DMS153 treated with DMSO at 0.1 percent for 48 hours (cell line): ENCODE measurements at regions not wholly inside any gene's neighbourhood (a gene's known extent, or its start where the extent isn't known, plus 50 kb on each side); places are given as distances from the start of the nearest gene placed in this dataset.
"Not testable (repeated sequence)": the region's sequence is repeated elsewhere in the genome, so short reads cannot be mapped to it uniquely, and the experiment has no call there.

Experiments
- DNase-seq: peaks from one replicate; lab custom pipeline; 2025; ENCODE audit not compliant: unreplicated experiment; lab: John Stamatoyannopoulos, UW

DNA sequence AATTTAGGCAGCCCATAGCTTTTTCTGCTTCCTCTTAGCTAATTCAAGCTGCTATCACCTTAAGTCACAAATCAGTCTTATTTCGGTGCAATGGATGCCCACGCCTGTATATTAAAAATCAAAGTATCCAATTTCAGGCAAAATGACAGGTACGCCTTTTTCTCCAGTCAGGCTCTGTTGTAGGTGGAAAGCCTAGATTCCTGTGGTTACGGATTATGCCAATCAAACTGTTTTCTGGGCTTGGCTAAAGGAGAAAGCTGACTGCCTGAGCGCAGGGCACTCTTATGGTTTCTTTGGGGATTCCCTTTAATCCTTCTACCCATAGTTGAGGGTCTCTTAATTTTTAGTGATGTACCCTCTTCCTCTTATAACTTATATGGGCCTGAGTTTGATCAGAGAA, 550.5 kb downstream of the PDHA2 start:
- DNase-seq, result no peak

DNA sequence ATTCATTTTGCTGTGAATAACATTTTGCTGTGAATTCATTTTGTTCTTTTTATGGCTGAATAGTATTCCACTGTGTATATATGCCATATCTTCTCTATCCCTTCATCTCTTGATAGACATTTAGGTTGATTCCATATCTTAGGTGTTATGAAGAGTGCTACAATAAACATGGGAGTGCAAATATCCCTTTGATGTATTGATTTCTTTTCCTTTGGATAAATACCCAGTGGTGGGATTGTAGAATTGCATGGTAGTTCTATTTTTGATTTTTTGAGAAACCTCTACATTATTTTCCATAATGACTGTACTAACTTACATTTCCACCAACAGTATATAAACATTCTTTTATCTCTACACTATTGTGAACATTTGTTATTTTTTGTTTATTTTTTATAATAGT, 555.9 kb downstream of the PDHA2 start:
- DNase-seq, result no peak

DNA sequence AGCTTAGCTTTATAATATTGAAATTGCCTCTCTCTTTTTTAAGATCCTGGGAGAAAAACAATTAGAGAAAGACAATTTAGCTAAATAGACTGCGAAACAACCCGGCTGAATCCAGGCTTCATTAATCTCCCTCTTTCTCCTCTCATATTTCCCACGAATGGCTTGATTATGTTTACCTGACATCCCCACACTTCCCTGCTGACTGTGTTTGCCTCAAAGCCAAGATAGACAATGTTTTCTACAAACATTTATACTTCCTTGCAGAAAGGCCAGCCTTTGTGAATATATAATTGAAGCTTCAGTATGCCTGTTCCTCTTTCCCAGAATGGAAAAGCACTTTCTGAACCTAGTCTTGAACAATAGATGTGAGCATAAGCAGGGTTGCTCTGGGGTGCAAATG, 566.8 kb downstream of the PDHA2 start:
- peak; percentile 55 for DNase-seq

DNA sequence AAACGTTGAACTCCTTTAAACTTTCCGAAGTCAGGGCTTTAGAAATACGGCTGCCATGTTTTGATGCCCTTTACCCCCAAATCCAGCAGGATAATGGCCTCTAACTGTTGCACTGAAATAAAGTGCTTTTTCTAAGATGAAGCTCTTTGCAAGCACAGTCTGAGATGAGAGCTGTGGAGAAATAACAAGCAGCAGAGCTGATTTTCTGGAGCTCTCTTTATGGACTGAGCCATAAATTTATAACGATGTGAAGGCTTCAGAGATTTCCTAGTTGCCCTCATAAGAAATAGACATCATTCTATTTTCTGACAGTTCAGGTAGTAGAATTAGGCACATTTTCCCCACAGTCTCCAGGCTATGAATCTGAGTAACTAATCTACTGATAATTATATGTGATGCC, 567.3 kb downstream of the PDHA2 start:
- no peak for DNase-seq

DNA sequence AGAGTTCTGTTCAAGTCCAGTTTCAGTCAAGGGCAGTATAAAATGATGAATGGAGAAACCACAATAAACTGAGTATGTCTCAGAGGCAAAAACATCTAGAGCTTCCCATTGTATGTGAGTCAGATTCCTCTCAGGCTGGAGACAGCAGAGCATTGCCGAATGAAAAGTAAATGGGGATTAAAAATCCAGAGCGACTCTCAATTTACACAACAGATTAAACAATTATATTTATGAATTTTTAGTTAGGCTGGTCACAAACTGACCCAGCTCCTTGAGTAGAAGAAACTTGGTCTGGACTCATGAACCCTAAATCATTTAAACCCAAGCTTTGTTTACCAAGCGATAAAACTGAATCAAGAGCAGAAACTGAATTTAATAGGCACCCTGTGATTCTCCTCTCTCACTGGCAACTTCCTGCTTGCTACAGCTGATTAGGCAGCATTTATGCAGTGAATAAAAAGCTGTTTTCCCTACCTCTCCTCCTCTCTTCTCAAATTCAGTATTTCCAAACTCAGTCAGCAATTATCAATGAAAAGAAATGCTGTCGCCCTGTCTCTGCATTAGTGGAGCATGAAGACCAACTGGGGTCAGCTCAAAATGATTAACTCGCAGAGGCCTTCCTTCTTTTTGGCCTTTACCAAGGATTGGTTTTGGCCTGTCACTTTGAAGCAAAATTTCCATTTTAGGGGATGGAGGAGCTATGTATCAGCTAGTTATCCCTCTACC, 568.0 kb downstream of the PDHA2 start:
- peak; percentile 83 for DNase-seq

DNA sequence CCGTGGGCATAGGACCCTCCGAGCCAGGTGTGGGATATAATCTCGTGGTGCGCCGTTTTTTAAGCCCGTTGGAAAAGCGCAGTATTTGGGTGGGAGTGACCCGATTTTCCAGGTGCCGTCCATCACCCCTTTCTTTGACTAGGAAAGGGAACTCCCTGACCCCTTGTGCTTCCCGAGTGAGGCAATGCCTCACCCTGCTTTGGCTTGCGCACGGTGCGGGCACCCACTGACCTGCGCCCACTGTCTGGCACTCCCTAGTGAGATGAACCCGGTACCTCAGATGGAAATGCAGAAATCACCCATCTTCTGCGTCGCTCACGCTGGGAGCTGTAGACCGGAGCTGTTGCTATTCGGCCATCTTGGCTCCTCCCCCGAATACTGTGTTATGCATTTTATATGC, 575.0 kb downstream of the PDHA2 start:
- not testable (repeated sequence) for DNase-seq

DNA sequence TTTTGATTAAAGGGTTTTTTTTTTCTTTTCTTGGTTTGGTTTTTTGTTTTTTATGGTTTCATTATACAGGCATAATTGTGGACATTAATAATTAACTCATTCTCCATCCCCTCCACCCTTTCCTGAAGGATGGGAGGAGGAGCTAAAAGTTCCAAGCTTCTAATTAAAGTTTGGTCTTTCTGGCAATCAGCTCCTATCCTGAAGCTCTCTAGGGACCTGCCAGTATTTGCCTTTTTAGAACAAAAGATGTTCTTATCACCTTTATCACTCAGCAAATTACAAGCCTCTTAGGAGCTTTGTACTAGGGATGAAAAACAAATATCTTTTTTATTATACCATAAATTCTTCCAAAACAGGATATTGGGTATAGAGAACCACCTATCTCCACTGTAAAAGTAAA, 589.8 kb downstream of the PDHA2 start:
- no peak for DNase-seq

DNA sequence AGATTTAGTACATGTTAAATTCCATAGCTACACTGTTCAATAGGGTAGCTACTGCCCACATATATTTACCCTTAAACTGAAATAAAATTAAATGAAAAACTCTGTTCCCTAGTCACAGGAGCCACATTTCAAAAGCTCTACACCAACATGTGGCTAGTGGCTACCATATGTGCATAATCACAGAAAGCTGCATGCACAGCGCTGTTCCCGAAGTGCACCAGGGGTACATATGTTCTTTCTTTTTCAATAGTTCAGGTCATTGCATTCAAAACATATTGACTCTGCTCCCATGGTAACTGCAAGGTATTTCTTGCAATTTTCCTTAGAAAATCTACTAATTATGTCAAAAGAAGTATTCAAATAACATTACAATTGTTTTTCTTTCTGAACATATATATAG, 591.2 kb downstream of the PDHA2 start:
- DNase-seq, result no peak

DNA sequence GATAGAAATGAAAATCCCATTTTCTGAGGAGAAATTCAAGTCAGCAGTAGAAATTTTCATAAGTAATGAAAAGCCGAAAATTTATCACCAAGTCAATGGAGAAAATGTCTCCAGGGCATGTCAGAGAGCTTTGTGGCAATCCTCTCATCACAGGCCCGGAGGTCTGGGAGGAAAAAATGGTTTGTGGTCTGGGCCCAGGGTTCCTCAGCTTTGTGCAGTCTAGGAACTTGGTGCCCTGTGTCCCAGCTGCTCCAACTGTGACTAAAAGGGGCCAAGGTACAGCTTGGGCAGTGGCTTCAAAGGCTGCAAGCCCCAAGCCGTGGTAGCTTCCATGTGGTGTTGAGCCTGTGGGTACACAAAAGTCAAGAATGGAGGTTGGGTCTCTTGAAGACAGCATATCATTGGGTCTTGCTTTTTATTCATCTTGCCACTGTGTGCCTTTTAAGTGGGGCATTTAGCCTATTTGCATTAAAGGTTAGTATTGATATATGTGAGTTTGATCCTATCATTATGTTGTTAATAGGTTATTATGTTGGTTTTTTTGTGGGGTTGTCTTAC, 608.5 kb downstream of the PDHA2 start:
- DNase-seq, result no peak

DNA sequence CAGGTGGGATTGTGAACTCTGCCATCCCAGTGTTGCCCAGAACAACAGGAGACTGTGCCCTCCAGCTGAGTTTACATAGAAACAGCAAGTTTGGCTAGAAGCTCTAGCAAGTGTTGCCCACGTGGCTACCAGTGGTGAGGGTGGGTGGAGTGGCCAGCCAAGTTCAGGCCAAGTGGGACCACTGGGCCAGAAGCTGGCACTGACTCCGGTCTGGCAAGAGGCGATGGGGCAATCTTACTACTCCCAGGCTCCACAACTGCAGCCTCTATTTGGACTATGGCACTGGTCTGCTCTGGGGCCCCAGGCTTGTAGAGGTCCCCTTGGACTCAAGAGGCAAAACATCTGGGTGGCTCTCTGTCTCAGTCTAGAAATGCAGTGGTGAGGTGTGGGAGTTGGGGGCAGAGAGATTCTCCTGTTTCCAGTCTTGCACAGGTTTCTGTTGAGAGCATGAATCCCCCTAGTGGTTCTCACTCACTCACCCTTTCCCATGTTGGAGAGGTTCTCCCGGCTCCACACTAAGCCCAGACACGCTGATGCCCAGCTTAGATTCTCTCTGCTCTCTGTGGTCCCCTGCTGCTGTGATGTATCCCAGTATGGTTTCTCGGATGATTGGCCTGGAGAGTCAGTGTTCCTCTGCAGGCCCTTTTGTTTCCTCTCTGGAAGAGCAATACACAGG, 615.3 kb downstream of the PDHA2 start:
- no peak for DNase-seq

DNA sequence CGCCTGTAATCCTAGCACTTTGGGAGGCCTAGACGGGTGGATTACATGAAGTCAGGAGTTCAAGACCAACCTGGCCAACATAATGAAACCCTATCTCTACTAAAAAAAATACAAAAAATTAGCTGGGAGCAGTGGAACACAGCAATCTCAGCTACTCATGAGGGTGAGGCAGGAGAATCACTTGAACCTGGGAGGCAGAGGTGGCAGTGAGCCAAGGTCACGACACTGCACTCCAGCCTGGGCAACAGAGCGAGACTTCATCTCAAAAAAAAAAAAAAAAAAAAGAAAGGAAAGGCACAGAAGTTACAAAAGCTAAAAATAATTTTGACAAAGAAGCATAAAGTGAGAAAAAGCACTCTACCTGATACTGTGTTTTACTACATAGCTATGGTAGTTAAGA, 618.1 kb downstream of the PDHA2 start:
- not testable (repeated sequence) for DNase-seq

DNA sequence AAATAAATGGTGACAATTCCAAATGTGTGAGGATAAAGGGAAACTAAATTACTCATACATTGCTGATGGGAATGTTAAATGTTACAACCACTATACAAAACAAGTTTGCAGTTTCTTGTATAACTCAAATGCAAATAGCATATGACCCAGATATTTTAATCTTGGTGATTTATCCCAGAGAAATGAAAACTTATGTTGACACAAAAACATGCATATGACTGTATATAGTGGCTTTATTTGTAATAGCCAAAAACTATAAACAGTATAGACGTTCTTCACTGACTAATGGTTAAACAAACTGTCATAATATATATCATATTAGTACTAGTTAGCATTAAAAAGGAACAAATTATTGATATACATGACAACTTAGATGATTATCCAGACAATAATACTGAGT, 619.2 kb downstream of the PDHA2 start:
- no peak for DNase-seq

DNA sequence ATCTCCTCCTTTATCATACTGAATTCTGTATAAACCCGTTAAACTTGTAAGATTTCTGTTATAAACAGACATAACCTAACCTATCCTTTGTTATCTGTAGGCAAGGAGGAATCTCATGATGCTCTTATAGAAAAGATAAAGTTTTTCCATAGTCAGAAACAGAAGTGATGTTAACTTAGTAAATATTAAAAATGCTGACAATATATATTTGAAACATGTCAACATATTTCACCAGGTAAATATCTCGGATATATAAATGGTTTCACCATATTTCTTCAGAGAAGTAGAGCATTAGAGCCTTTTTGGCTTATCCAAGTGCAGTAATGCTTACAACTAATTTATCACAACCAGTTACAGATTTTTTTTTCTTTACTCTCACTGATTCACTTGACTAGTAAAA, 625.9 kb downstream of the PDHA2 start:
- no peak for DNase-seq

DNA sequence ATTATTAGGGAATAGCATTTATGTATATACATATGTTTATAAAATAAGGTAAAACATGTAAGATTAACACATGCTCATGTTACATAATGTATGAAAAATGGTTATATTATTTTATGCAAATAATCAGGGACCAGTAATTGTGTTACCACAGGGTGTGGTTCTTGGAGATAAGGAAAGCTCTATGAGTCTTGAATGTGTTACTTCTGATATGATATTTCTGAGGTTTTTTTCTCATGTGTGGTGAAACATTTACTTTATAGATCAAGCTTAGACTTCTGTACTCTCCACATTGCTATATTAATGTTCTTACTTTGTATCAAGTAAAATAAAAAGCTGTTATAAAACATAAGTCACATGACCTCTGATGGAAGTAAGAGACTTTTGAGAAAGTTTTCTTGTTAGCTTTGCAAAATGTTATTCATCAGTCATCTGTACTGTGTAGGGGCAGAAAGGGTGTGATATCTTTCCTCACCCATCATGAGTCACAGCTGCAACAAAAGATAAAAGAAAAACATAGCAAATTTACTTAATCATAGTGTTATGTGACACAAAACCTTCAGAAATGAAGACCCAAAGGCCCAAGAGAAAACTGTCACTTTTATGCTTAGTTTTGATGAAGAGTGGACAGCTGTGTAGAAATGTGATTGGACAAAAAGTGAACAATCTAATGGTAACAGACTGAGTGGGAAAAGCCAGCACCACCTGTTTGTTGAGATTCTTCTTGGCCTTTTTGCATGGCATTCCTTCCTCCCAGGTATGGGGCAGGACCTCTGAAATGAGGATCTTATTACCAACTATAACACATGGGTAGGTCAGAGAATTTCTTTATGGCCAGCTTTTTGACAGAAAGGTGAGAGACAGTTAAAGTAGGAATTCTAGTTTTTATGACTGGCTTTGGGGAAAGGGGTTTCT, 632.3 kb downstream of the PDHA2 start:
- DNase-seq, result no peak

DNA sequence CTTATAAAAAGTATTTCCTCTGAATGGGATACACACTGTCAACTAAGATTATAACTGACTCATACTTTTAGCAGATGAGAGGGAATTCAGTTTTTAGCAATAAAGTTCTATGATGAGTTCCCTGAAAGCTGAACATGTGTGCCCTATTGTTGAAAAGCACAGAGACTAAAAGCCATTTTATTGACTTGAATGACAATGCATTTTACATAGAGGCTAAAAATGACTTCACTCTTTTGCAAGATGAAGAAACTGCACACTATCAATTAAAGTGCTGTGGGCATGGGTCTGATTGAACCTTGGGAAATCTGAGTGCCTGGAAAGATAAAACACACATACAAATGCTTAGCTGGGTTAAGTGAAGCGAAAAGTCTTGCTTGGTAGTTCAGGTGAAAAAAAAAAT, 633.4 kb downstream of the PDHA2 start:
- no peak for DNase-seq

DNA sequence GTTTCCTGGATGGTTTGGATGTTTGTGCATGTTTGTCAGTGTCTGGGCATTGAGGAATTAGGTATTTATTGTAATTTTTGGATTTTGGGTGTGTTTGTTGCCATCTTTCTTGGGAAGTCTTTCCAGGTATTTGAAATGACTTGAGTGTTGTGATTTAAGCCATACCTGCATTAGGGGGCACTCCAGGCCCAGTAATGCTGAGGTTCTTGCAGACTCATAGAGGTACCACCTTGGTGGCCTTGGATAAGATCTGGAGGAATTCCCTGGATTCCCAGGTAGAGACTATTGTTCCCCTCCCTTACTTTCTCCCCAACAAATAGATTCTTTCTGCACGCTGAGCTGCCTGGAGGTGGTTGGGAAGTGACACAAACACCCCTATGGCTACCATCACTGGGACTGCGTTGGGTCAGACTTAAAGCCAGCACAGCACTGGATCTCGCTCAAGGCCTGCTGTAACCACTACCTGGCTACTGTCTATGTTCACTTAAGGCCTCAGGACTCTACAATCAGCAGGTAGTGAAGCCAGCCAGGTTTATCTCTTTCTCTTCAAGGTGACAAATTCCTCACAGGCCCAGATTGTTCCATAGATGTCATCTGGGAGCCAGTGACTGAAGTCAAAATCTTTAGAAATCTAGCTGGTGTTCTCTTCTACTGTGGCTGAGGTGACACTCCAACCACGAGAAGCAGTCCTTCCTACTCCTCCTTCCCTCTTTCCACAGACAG, 643.6 kb downstream of the PDHA2 start:
- no peak for DNase-seq

DNA sequence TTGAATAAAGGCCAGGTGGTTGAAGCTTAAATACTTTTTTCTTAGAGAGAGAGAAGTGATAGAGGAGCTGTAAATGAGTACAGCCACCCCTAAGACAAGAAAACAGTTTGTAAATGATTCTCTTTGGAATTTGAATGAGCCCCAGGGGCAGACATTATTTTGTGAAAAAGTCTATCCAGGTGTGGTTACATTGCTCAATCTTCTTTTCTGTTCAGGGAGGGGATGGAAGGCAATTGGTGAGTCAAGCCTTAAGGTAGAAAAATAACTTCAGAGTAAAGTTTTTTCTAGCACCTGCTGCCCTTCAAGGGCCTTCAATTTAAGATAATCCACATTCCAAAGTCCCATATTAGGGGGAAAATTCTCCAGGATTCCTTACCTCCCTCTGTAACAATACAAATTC, 646.7 kb downstream of the PDHA2 start:
- DNase-seq, result no peak

DNA sequence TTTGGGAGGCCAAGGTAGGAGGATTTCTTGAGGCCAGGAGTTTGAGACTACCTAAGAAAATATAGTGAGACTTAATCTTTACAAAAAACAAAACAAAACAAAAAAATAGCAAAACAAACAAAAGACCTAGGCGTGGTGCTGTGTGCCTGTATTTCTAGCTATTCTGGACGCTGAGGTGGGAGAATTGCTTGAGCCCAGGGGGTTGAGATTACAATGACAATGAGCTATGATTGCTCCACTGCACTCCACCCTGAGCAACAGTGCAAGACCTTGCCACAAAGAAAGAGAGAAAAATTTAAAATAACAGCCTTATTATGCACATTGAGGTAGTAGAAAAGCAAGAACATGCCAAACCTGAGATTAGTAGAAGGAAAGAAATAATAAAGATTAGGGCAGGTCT, 657.7 kb downstream of the PDHA2 start:
- no peak for DNase-seq

DNA sequence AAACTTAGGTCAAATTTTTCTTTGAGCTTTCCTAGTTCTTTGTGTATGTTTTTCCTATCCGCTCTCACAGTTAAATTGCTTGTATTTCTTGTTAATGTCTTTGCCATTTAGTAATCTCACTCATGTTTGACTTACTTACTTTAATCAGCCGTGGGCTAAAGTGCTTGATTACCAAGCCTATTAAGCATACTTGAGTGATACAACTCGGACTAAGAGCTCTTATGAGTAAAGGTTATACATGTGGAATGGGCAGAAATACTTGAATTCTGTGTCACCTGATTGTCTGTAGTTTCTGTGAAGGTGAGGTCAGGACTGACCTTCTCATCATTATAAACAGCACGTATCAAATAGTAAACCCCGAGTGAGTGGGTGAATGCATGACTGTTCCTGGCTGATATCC, 664.5 kb downstream of the PDHA2 start:
- no peak for DNase-seq

DNA sequence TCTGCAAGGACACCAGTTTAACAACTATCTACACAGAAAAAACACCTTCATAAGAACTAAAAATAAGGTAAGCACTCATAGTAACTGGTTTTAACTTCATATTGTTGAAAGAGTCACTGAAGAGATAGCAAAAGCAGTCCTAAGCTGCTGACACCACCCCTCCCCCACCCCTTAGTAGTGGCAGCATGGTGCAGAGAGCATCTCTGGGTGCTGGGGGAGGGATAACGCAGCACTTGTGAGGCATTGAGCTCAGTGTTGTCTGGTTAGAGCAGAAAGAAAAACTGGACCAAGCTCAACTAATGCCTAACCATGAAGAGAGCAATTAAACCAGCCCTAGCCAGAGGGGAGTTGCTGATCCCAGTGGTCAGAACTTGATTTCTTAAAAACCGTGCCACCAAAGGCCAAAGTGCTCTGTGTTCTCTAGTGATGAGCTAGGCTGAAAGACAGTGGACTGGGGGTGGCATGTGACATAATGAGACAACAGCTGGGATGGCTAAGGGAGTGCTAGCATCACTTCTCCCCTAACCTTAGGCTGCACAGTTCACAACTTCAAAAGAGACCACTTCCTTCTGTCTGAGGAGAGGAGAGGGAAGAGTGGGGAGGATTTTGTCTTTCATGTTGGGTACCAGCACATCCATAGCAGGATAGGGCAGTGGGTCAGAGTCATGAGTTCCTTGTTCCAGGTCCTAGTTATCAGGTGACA, 669.3 kb downstream of the PDHA2 start:
- DNase-seq, result no peak
